Thyroid gland (tissue), 4 donors: ENCODE measurements at regions not wholly inside any gene's neighbourhood (a gene's known extent, or its start where the extent isn't known, plus 50 kb on each side); places are given as distances from the start of the nearest gene placed in this dataset.

Experiments used
- POLR2A ChIP-seq, 2 donors: fragments of 450-650 bp; IDR thresholded peaks; one replicate each; pipeline ENCODE4 v1.6.1; 2017; ENCODE audit warnings: antibody characterized with exemption in 2 of 2, mild to moderate bottlenecking in 2 of 2, moderate library complexity in 1 of 2
- TF ChIP-seq, protein P1 (sequence below), 6 experiments: fragments of 200-600 bp in 3 of 6; fragments of 450-650 bp in 3 of 6; sonication (generic) in 3 of 6; IDR thresholded peaks; one replicate each; pipeline ENCODE4 v1.5.1; 2016 to 2019; ENCODE audit warnings: antibody characterized with exemption in 6 of 6, mild to moderate bottlenecking in 2 of 6, inconsistent platforms in 1 of 6, moderate library complexity in 1 of 6

GRCh38 chr6:82611751-82612150, 248.1 kb downstream of the TPBG start:
- TF ChIP-seq, protein P1, sequence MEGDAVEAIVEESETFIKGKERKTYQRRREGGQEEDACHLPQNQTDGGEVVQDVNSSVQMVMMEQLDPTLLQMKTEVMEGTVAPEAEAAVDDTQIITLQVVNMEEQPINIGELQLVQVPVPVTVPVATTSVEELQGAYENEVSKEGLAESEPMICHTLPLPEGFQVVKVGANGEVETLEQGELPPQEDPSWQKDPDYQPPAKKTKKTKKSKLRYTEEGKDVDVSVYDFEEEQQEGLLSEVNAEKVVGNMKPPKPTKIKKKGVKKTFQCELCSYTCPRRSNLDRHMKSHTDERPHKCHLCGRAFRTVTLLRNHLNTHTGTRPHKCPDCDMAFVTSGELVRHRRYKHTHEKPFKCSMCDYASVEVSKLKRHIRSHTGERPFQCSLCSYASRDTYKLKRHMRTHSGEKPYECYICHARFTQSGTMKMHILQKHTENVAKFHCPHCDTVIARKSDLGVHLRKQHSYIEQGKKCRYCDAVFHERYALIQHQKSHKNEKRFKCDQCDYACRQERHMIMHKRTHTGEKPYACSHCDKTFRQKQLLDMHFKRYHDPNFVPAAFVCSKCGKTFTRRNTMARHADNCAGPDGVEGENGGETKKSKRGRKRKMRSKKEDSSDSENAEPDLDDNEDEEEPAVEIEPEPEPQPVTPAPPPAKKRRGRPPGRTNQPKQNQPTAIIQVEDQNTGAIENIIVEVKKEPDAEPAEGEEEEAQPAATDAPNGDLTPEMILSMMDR (IDR thresholded peaks at IDR 0.05): no peak
- TF ChIP-seq POLR2A (IDR thresholded peaks at IDR 0.05): no peak
